Hepatic stellate cell (primary cell): ENCODE measurements at regions not wholly inside any gene's neighbourhood (a gene's known extent, or its start where the extent isn't known, plus 50 kb on each side); places are given as distances from the start of the nearest gene placed in this dataset.

Experiments
- DNase-seq: peaks from one replicate; pipeline ENCODE4 v3.0.0; 2011; ENCODE audit warnings: low spot score

- no peak for DNase-seq
These were observed 52.4 kb upstream of the UPP2 start for GRCh38 chr2:158049129-158049855.

- DNase-seq, result no peak
These were observed 53.3 kb upstream of the UPP2 start for GRCh38 chr2:158048327-158048726.

GRCh38 chr2:158047156-158047611, 54.5 kb upstream of the UPP2 start:
- no peak for DNase-seq

GRCh38 chr2:158046121-158046880, 55.4 kb upstream of the UPP2 start:
- DNase-seq, result no peak

- no peak for DNase-seq
These were observed 56.3 kb upstream of the UPP2 start for GRCh38 chr2:158045362-158045761.

- no peak for DNase-seq
These were observed 58.3 kb upstream of the UPP2 start for GRCh38 chr2:158043181-158043948.

GRCh38 chr2:158042666-158043065, 59.0 kb upstream of the UPP2 start:
- DNase-seq, result no peak

GRCh38 chr2:158042245-158042644, 59.4 kb upstream of the UPP2 start:
- no peak for DNase-seq

GRCh38 chr2:158041400-158041799, 60.3 kb upstream of the UPP2 start:
- DNase-seq, result no peak

GRCh38 chr2:158038901-158039300, 62.8 kb upstream of the UPP2 start:
- DNase-seq, result no peak

- DNase-seq, result peak; percentile 35
These were observed 67.3 kb upstream of the UPP2 start for GRCh38 chr2:158034198-158034866.

- DNase-seq, result no peak
These were observed 70.3 kb upstream of the UPP2 start for GRCh38 chr2:158031371-158031770.

GRCh38 chr2:158025255-158025996, 76.2 kb upstream of the UPP2 start:
- DNase-seq, result peak; percentile 24

- peak; percentile 19 for DNase-seq
These were observed 77.3 kb upstream of the UPP2 start for GRCh38 chr2:158024288-158024898.

- no peak for DNase-seq
These were observed 78.8 kb upstream of the UPP2 start for GRCh38 chr2:158022888-158023287.

- DNase-seq, result no peak
These were observed 80.5 kb upstream of the UPP2 start for GRCh38 chr2:158021226-158021625.

GRCh38 chr2:158015428-158016076, 86.1 kb upstream of the UPP2 start:
- DNase-seq, result no peak

GRCh38 chr2:158013891-158014290, 87.8 kb upstream of the UPP2 start:
- DNase-seq, result no peak

- no peak for DNase-seq
These were observed 90.5 kb upstream of the UPP2 start for GRCh38 chr2:158011055-158011771.

GRCh38 chr2:158009399-158009798, 92.3 kb upstream of the UPP2 start:
- DNase-seq, result no peak
